Lower leg skin (tissue), 3 donors: ENCODE measurements at regions not wholly inside any gene's neighbourhood (a gene's known extent, or its start where the extent isn't known, plus 50 kb on each side); places are given as distances from the start of the nearest gene placed in this dataset.

ENCODE experiments used
- CTCF ChIP-seq, 3 donors: fragments of 450-650 bp; IDR thresholded peaks; one replicate each; pipeline ENCODE4 v1.5.1; 2016; ENCODE audit warnings: antibody characterized with exemption in 3 of 3, mild to moderate bottlenecking in 3 of 3, moderate library complexity in 2 of 3
- POLR2A ChIP-seq, 2 donors: fragments of 450-650 bp; IDR thresholded peaks; one replicate each; pipeline ENCODE4 v1.6.1; 2016 to 2017; ENCODE audit warnings: antibody characterized with exemption in 2 of 2, mild to moderate bottlenecking in 1 of 2, moderate library complexity in 1 of 2

GRCh38 chr18:25544546-25545287 is 192.8 kb upstream of the ZNF521 start:
- TF ChIP-seq CTCF (IDR thresholded peaks at IDR 0.05) (no peak), POLR2A (IDR thresholded peaks at IDR 0.05) (no peak)
